NT2/D1 (cell line): ENCODE measurements at regions not wholly inside any gene's neighbourhood (a gene's known extent, or its start where the extent isn't known, plus 50 kb on each side); places are given as distances from the start of the nearest gene placed in this dataset.
"Not testable (repeated sequence)": the region's sequence is repeated elsewhere in the genome, so short reads cannot be mapped to it uniquely, and the experiment has no call there.

Experiments
- DNase-seq: peaks from one replicate; pipeline ENCODE4 v3.0.0-alpha.2; 2011; ENCODE audit warnings: low read depth, low spot score
- H3K27me3 ChIP-seq: 2 replicates; pipeline ENCODE4 v1.6.0; 2011; ENCODE audit warnings: mild to moderate bottlenecking; ENCODE audit not compliant: insufficient read length, insufficient read depth
- H3K36me3 ChIP-seq: 2 replicates; pipeline ENCODE4 v1.6.1; 2011; ENCODE audit warnings: mild to moderate bottlenecking, low read length, mixed read lengths; ENCODE audit not compliant: insufficient read depth, insufficient read length
- H3K4me1 ChIP-seq: 2 replicates; pipeline ENCODE4 v1.5.1; 2011; ENCODE audit not compliant: insufficient read depth, insufficient read length
- H3K4me3 ChIP-seq: 2 replicates; pipeline ENCODE4 v1.5.1; 2011; ENCODE audit warnings: low read depth; ENCODE audit not compliant: insufficient read length
- H3K9ac ChIP-seq: 2 replicates; pipeline ENCODE4 v1.6.0; 2011; ENCODE audit warnings: low read depth; ENCODE audit not compliant: insufficient read length
- H3K9me3 ChIP-seq: 2 replicates; pipeline ENCODE4 v1.5.1; 2011; ENCODE audit warnings: mild to moderate bottlenecking, low read length; ENCODE audit not compliant: insufficient read depth
- SUZ12 ChIP-seq: IDR thresholded peaks from 2 replicates; pipeline ENCODE4 v1.6.1; 2011; ENCODE audit not compliant: insufficient read length, insufficient read depth; ENCODE audit errors: extremely low read depth
- YY1 ChIP-seq: IDR thresholded peaks from 2 replicates; pipeline ENCODE4 v1.6.1; 2011; ENCODE audit not compliant: insufficient read length, insufficient read depth
- ZNF274 ChIP-seq: IDR thresholded peaks from 2 replicates; pipeline ENCODE4 v1.6.1; 2011; ENCODE audit warnings: mild to moderate bottlenecking, low read depth, low read length

GRCh38 chr5:20974426-20974825 is 986.4 kb upstream of the CDH18 start:
- Histone ChIP-seq H3K4me1 (no peaks in the 10 kb centered on the region), H3K4me3 (no peak overlapping the region), H3K9ac (no peak overlapping the region), H3K9me3 (no peaks in the 10 kb centered on the region), H3K36me3 (no peaks in the 10 kb centered on the region), H3K27me3 (no peaks in the 10 kb centered on the region)
- TF ChIP-seq ZNF274, result no peak
- no peak for TF ChIP-seq YY1
- no peak for TF ChIP-seq SUZ12
- no peak for DNase-seq

DNA sequence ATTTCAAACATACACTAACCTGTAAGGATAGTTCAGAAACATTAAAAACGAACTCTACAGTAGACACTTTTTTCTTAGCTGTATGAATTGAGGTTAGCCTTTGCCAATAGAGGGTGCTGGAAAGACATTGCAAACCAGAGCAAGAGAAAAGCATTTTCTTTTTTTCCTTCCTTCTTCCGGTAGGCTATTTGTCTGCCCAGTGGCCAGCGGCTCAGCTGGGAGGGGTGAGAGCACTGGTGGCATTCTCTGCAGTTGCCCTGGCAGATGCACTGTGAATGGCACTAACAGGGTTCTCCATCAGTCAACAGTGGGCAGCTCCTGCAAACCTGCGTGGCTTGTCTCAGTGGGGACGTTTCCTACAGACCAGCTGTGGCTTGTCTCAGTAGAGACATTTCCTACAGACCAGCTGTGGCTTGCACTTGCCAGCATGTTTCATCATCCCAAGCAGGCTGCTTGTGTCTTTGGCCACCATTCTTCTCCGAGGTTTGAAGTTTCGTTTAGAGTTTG is 984.5 kb upstream of the CDH18 start:
- Histone ChIP-seq H3K9ac (no peak overlapping the region), H3K9me3 (no peaks in the 10 kb centered on the region), H3K27me3 (no peaks in the 10 kb centered on the region), H3K4me1 (no peaks in the 10 kb centered on the region), H3K36me3 (no peaks in the 10 kb centered on the region), H3K4me3 (no peak overlapping the region)
- TF ChIP-seq ZNF274, result no peak
- TF ChIP-seq SUZ12, result no peak
- TF ChIP-seq YY1, result no peak
- no peak for DNase-seq

GRCh38 chr5:20959347-20959746 is 971.3 kb upstream of the CDH18 start:
- no peaks in the 10 kb centered on the region for H3K27me3 ChIP-seq
- no peak for TF ChIP-seq SUZ12
- TF ChIP-seq YY1, result no peak
- no peak for TF ChIP-seq ZNF274
- H3K9ac ChIP-seq, result no peak overlapping the region
- H3K4me3 ChIP-seq, result no peak overlapping the region
- H3K36me3 ChIP-seq, result no peaks in the 10 kb centered on the region
- H3K4me1 ChIP-seq, result no peaks in the 10 kb centered on the region
- DNase-seq, result no peak
- H3K9me3 ChIP-seq, result no peaks in the 10 kb centered on the region

DNA sequence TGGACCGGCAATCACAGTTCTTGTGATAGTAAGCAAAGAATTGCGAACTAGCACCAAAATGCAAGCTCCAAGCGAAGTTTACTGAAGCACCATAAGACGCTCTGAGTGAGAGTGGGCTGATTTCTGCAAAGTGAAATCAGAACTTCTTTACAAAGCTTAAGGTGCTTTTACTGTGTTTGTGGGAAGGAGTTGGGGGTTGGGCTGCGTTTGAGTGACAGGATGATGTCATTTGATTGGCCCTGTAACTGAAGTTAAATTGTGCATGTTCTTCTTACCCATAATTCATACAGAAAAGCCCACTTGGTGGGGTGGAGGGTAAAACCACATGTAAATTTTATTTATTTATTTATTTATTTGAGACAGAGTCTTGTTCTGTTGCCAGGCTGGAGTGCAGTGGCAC is 970.6 kb upstream of the CDH18 start:
- Histone ChIP-seq H3K27me3 (no peaks in the 10 kb centered on the region), H3K9ac (no peak overlapping the region)

GRCh38 chr5:20956134-20956533 is 968.1 kb upstream of the CDH18 start:
- Histone ChIP-seq H3K27me3 (no peaks in the 10 kb centered on the region), H3K36me3 (no peaks in the 10 kb centered on the region), H3K9me3 (no peaks in the 10 kb centered on the region), H3K9ac (no peak overlapping the region), H3K4me1 (no peaks in the 10 kb centered on the region), H3K4me3 (no peak overlapping the region)
- no peak for DNase-seq
- TF ChIP-seq ZNF274, result no peak
- no peak for TF ChIP-seq YY1
- no peak for TF ChIP-seq SUZ12

More for the DNA sequence above, 970.6 kb upstream of the CDH18 start:
- no peaks in the 10 kb centered on the region for H3K9me3 ChIP-seq
- no peak for TF ChIP-seq ZNF274
- no peak for TF ChIP-seq SUZ12
- TF ChIP-seq YY1, result no peak
- H3K4me1 ChIP-seq, result no peaks in the 10 kb centered on the region
- no peaks in the 10 kb centered on the region for H3K36me3 ChIP-seq
- DNase-seq, result no peak
- H3K4me3 ChIP-seq, result no peak overlapping the region

DNA sequence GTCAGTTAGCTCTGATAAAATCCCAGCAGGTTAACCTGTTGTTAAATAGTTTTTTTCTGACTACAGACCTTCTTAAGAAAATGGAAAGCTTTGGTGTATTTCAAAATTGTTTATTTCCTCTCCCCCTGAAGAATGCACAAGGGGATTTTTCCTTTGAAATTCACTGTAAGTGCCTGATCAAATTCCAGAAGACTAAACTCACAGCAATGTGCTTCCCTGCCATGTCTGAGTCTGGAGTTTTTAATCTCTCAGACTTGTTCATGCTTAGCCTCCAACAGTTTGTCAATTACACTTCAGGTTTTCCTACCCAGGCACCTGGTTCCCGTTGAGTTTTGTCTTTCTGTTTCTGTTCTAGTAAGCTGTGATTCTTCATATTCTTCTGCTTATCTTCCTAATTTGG is 961.6 kb upstream of the CDH18 start:
- Histone ChIP-seq H3K4me3 (no peak overlapping the region), H3K9ac (no peak overlapping the region), H3K9me3 (no peaks in the 10 kb centered on the region), H3K4me1 (no peaks in the 10 kb centered on the region), H3K27me3 (no peaks in the 10 kb centered on the region), H3K36me3 (no peaks in the 10 kb centered on the region)
- DNase-seq, result no peak
- TF ChIP-seq YY1 (no peak), SUZ12 (no peak), ZNF274 (no peak)

DNA sequence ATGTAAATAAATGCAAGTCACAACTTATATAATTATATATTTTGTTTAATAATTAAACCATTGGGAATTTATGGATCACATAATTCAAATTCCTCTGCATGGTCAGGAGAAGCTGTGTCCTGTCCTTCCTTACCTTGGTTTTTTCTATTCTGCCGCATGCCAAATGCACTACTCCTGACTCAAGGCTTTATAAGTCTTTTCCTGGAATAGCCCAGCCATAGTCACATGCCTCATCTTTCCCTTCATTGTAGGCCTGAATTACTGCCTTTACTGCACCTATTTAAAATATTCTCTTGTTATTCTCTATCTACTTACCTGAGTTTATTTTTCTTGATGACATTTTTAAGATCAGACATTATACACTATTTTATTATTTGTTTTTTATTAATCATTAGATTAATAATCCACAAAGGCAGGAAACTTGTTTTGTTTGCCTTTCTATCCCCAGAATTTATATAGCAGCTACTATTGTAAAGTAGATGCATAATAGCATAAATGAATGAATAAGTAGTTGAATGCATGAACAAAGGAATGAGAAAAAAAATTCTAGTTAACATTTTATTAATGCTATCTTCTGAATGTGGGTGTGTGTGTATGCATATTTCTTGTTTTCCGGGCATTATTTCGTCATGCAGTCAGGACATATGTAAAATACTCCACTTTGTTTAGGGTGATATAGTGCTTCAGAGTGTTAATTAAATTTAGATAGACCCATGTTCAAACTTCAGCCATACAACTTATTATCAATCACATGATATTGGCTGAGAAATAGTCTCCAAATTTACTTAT is 955.4 kb upstream of the CDH18 start:
- H3K36me3 ChIP-seq, H3K9me3 ChIP-seq, H3K4me3 ChIP-seq, H3K4me1 ChIP-seq, H3K27me3 ChIP-seq, H3K9ac ChIP-seq, DNase-seq: not testable (repeated sequence)

DNA sequence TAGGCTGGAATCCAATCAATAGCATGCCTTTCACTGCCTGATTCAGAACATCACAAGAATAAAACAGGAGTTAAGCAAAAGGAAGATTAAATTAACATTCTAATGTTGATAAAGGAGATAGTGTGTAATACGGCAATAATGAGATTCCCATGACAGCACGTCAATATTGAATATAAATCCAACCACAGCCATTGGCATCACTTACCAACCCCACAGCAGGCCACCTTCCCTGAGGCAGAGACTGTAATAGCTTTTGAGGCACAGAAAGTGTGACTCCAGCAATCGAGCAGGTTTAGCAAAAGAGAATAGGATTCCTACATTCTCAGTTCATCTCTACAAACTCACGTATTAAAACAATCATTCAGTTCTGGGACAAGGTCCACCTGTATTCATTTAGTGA is 954.6 kb upstream of the CDH18 start:
- not testable (repeated sequence) for H3K4me3 ChIP-seq, H3K9me3 ChIP-seq, H3K4me1 ChIP-seq, DNase-seq, H3K36me3 ChIP-seq, H3K27me3 ChIP-seq, H3K9ac ChIP-seq

GRCh38 chr5:20940786-20941185 is 952.8 kb upstream of the CDH18 start:
- H3K27me3 ChIP-seq, H3K4me3 ChIP-seq, H3K4me1 ChIP-seq, H3K9ac ChIP-seq, H3K9me3 ChIP-seq, H3K36me3 ChIP-seq, DNase-seq: not testable (repeated sequence)

DNA sequence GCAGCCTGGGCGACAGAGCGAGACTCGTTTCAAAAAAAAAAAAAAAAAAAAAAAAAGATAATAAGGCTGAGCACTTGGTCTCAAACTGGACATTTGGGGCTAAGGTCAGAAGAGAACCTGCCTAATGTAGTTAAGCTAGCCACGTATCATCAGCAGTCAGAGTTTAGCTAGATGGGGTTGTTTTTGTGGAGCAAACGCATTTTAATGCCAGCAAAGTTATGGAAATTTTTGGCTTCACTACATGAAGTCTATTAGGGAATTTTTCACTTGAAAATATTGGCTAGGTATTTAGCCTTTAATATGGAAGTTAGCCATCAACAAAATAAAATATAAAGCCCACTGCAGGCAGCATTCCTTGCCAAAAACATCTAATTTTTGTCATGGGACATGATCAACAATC is 902.9 kb upstream of the CDH18 start:
- H3K9ac ChIP-seq, H3K9me3 ChIP-seq, H3K4me1 ChIP-seq, H3K4me3 ChIP-seq, H3K36me3 ChIP-seq, H3K27me3 ChIP-seq, DNase-seq: not testable (repeated sequence)
